Osteoblast (primary cell): ENCODE measurements at regions not wholly inside any gene's neighbourhood (a gene's known extent, or its start where the extent isn't known, plus 50 kb on each side); places are given as distances from the start of the nearest gene placed in this dataset.
"Not testable (repeated sequence)": the region's sequence is repeated elsewhere in the genome, so short reads cannot be mapped to it uniquely, and the experiment has no call there.

Experiments
- DNase-seq: peaks from one replicate; pipeline ENCODE4 v3.0.0; 2011; ENCODE audit warnings: low spot score, mixed read lengths; ENCODE audit not compliant: insufficient read length; ENCODE audit errors: missing footprints
- H2AFZ ChIP-seq: 2 replicates; pipeline ENCODE4 v1.6.0; 2011; ENCODE audit warnings: mild to moderate bottlenecking, low read length
- H3K27ac ChIP-seq: 2 replicates; pipeline ENCODE4 v1.5.1; 2011; ENCODE audit warnings: mild to moderate bottlenecking, low read depth, low read length, moderate library complexity
- H3K27me3 ChIP-seq: 2 replicates; pipeline ENCODE4 v1.6.0; 2012; ENCODE audit warnings: mild to moderate bottlenecking, control low read depth, inconsistent platforms, low read length, moderate library complexity; ENCODE audit not compliant: insufficient read depth
- H3K36me3 ChIP-seq: 2 replicates; pipeline ENCODE4 v1.5.1; 2011; ENCODE audit warnings: mild to moderate bottlenecking, low read length, control low read depth, moderate library complexity; ENCODE audit not compliant: insufficient read depth
- H3K4me1 ChIP-seq: 2 replicates; pipeline ENCODE4 v1.5.1; 2011; ENCODE audit warnings: mild to moderate bottlenecking, low read length, control low read depth, moderate library complexity; ENCODE audit not compliant: insufficient read depth
- H3K4me2 ChIP-seq: 2 replicates; pipeline ENCODE4 v1.6.0; 2011; ENCODE audit warnings: mild to moderate bottlenecking, low read length; ENCODE audit not compliant: insufficient read depth
- H3K4me3 ChIP-seq: fragments of 200-600 bp; sonication (generic); 3 replicates; pipeline ENCODE4 v1.5.1; 2012; ENCODE audit warnings: mild to moderate bottlenecking, low read length, inconsistent platforms; ENCODE audit not compliant: insufficient read depth
- H3K79me2 ChIP-seq: 2 replicates; pipeline ENCODE4 v1.6.0; 2012; ENCODE audit warnings: mild to moderate bottlenecking, low read length, control low read depth, inconsistent platforms; ENCODE audit not compliant: insufficient read depth
- H3K9me3 ChIP-seq: 2 replicates; pipeline ENCODE4 v1.5.1; 2011; ENCODE audit warnings: low read depth, low read length, control low read depth
- H4K20me1 ChIP-seq: 2 replicates; pipeline ENCODE4 v1.6.0; 2012; ENCODE audit warnings: mild to moderate bottlenecking, low read length, control low read depth; ENCODE audit not compliant: insufficient read depth
- TF ChIP-seq, protein P1 (sequence below): IDR thresholded peaks from 2 replicates; pipeline ENCODE4 v1.5.1; 2011; ENCODE audit warnings: mild to moderate bottlenecking, low read depth, low read length, moderate library complexity; ENCODE audit errors: extremely low read depth

DNA sequence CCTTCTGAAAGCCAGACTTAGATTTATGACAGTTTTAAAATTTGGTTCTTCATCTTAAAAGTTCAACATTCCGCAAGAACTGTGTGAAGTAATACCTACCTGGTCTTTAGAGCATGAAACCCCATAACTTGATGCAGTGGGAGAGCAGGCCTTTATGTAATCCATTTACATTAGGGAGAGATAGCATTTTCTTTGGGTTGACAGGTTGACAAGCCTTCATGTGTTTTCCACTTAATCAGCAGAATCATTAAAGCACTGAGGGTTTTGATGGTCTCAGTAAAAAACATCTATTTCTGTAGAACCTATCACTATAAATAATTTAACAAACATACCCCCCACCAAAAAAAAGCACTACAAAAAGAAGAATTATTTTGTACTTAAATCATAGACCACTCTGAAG is 121.6 kb upstream of the KIF2A start:
- H2AFZ ChIP-seq = no peak overlapping the region
- no peaks in the 10 kb centered on the region for H3K27me3 ChIP-seq
- no peaks in the 10 kb centered on the region for H3K79me2 ChIP-seq
- no peak for DNase-seq
- TF ChIP-seq, protein P1, sequence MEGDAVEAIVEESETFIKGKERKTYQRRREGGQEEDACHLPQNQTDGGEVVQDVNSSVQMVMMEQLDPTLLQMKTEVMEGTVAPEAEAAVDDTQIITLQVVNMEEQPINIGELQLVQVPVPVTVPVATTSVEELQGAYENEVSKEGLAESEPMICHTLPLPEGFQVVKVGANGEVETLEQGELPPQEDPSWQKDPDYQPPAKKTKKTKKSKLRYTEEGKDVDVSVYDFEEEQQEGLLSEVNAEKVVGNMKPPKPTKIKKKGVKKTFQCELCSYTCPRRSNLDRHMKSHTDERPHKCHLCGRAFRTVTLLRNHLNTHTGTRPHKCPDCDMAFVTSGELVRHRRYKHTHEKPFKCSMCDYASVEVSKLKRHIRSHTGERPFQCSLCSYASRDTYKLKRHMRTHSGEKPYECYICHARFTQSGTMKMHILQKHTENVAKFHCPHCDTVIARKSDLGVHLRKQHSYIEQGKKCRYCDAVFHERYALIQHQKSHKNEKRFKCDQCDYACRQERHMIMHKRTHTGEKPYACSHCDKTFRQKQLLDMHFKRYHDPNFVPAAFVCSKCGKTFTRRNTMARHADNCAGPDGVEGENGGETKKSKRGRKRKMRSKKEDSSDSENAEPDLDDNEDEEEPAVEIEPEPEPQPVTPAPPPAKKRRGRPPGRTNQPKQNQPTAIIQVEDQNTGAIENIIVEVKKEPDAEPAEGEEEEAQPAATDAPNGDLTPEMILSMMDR = no peak
- no peak overlapping the region for H3K4me2 ChIP-seq
- H3K4me3 ChIP-seq = no peak overlapping the region
- no peaks in the 10 kb centered on the region for H3K36me3 ChIP-seq
- H3K27ac ChIP-seq = no peak overlapping the region
- H3K9me3 ChIP-seq = no peaks in the 10 kb centered on the region
- no peaks in the 10 kb centered on the region for H3K4me1 ChIP-seq
- H4K20me1 ChIP-seq = no peaks in the 10 kb centered on the region

DNA sequence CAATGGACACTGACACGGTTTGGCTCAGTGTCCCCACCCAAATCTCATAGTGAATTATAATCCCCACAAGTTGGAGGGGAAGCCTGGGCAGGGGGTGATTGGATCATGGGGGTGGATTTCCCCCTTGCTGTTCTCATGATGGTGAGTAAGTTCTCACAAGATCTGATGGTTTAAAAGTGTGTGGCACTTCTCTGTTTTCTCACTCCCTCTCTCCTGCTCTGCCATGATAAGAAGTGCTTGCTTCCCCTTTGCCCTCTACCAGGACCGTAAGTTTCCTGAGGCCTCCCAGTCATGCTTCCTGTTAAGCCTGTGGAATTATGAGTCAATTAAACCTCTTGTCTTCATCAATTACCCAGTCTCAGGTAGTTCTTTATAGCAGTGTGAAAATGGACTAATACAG is 115.8 kb upstream of the KIF2A start:
- TF ChIP-seq, protein P1 = no peak
- no peak for DNase-seq
- no peaks in the 10 kb centered on the region for H3K36me3 ChIP-seq
- no peak overlapping the region for H3K4me3 ChIP-seq
- H3K27me3 ChIP-seq = no peaks in the 10 kb centered on the region
- no peaks in the 10 kb centered on the region for H3K9me3 ChIP-seq
- no peaks in the 10 kb centered on the region for H3K79me2 ChIP-seq
- H3K4me1 ChIP-seq = no peaks in the 10 kb centered on the region
- no peak overlapping the region for H2AFZ ChIP-seq
- H3K4me2 ChIP-seq = no peak overlapping the region
- no peak overlapping the region for H3K27ac ChIP-seq
- no peaks in the 10 kb centered on the region for H4K20me1 ChIP-seq

DNA sequence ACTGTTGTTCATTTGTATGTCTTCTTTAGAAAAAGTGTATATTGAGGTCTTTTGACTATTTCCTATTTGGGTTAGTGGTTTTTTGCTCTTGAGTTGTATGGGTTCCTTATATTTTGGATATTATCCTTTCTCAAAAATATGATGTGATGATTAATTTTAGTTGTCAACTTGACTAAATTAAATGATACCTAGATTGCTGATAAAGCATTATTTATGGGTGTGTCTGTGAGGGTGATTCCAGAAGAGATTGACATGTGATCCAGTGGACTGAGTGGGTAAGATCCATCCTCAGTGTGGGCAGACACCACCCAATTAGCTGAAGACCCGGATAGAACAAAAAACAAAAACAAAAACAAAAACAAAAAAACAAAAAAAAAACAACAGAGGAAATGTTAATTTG is 115.1 kb upstream of the KIF2A start:
- Histone ChIP-seq H3K79me2 (no peaks in the 10 kb centered on the region), H3K4me1 (no peaks in the 10 kb centered on the region), H3K4me3 (no peak overlapping the region), H3K4me2 (no peak overlapping the region), H2AFZ (no peak overlapping the region), H3K27ac (no peak overlapping the region), H4K20me1 (no peaks in the 10 kb centered on the region), H3K9me3 (no peaks in the 10 kb centered on the region), H3K27me3 (no peaks in the 10 kb centered on the region), H3K36me3 (no peaks in the 10 kb centered on the region)
- TF ChIP-seq, protein P1 = no peak
- DNase-seq = no peak

DNA sequence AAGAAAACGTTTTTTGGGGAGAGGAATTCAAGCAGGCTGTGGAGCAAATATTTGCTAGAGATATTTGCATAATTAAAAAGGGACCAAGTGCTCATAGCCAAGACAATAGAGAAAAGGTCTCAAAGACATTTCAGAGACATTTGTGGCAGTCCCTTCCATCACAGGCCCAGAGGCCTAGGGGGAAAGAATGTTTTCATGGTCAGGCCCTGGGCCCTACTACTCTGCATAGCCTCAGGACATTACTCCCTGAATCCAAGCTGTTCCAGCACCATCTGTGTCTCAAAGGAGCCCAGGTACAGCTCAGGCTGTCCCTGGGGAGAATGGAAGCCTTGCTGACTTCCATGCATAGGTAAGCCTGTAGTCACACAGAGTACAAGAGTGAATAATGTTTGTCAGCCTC is 113.0 kb upstream of the KIF2A start:
- Histone ChIP-seq H3K36me3 (no peaks in the 10 kb centered on the region), H4K20me1 (no peaks in the 10 kb centered on the region), H3K4me3 (no peak overlapping the region), H3K27ac (no peak overlapping the region), H2AFZ (no peak overlapping the region), H3K79me2 (no peaks in the 10 kb centered on the region), H3K4me1 (no peaks in the 10 kb centered on the region), H3K27me3 (no peaks in the 10 kb centered on the region), H3K4me2 (no peak overlapping the region), H3K9me3 (no peaks in the 10 kb centered on the region)
- TF ChIP-seq, protein P1 = no peak
- DNase-seq = no peak

DNA sequence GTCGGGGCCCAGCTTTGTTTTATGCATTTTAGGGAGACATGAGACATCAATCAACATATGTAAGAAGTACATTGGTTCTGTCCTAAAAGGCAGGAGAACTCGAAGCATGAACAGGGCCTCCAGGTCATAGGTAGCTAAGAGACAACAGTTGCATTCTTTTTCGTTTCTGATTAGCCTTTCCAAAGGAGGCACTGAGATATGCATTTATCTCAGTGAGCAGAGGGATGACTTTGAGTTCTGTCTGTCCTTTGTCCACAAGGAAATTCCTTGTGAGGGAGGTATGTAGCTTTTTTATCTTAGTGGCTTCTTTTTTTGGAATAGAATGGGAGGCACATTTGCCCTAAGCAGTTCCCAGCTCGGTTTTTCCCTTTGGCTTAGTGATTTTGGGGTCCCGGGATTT is 109.5 kb upstream of the KIF2A start:
- H3K79me2 ChIP-seq, DNase-seq, H3K9me3 ChIP-seq, H2AFZ ChIP-seq, H3K4me2 ChIP-seq, H3K36me3 ChIP-seq, H3K27me3 ChIP-seq, H3K27ac ChIP-seq, H3K4me1 ChIP-seq, H4K20me1 ChIP-seq, H3K4me3 ChIP-seq: not testable (repeated sequence)
